ENCODE measurements at regions not wholly inside any gene's neighbourhood (a gene's known extent, or its start where the extent isn't known, plus 50 kb on each side); places are given as distances from the start of the nearest gene placed in this dataset.

DNA sequence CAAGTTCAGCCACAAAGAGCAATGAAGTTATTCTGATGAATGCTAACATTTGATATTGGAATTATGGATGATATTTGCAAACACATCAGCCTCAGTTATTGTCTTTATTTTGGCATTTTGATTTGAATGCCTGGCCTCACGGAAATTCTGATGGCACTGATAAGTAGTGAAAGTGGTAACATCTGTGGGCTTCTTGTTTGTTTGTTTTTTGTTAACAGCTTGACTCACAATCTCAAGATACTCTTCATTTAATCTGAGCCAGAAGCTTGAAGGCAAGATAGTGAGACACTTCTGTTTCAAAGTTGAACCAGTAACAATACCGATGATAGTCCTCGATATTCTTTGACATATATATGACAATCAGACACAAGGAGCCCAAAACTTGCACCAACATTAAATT lies 182.9 kb upstream of the NFIA start (continued):
- TF ChIP-seq, protein P1, sequence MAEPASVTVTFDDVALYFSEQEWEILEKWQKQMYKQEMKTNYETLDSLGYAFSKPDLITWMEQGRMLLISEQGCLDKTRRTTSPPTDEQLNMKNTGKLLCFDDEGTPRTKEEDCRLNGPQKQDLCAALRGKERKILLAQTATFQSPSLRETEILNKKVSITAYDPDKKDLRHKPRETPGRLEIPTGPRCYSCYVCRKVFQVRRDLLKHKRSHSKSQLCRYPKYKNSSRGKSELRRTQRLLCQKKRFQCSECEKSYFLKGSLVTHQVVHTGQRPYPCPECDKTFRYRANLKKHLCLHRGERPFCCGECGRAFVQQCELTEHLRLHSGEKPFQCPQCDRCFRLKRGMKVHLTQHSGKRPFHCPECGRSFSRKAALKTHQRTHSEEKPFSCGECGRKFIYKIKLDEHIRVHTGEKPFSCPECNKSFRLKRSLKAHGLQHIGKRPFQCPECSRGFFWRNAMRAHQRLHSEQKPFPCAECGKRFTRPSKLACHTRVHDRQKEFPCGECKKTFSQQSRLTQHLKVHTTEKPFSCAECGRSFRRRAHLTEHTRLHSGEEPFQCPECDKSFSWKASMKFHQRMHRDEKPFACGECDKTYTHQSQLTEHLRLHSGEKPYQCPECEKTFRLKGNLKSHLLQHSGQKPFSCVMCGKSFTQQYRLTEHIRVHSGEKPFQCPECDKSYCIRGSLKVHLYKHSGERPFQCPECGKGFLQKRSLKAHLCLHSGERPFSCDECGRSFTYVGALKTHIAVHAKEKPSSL (CRISPR knock-in tag; conservative IDR thresholded peaks at IDR 0.05), result no peak

- ChIA-PET POLR2A (no interaction called here), CTCF (no interaction called here)
- Mint-ChIP-seq H3K4me3 (no peak overlapping the region), H3K27me3 (ENCODE audit: low read depth) (no peaks in the 10 kb centered on the region), H3K36me3 (no peaks in the 10 kb centered on the region), H3K27ac (no peak overlapping the region), H3K9me3 (no peaks in the 10 kb centered on the region), H3K4me1 (peaks cover 36% of the 10 kb centered on the region)
- TF ChIP-seq STAT6 (CRISPR knock-in tag; conservative IDR thresholded peaks at IDR 0.05; ENCODE audit: low read depth), result no peak
- TF ChIP-seq ZNF232 (CRISPR knock-in tag; IDR thresholded peaks at IDR 0.05), result no peak
- DNase-seq (ENCODE audit: low spot score) (no peak), ATAC-seq (no peak)
These were observed 183.4 kb upstream of the NFIA start for GRCh38 chr1:60898987-60899386.

DNA sequence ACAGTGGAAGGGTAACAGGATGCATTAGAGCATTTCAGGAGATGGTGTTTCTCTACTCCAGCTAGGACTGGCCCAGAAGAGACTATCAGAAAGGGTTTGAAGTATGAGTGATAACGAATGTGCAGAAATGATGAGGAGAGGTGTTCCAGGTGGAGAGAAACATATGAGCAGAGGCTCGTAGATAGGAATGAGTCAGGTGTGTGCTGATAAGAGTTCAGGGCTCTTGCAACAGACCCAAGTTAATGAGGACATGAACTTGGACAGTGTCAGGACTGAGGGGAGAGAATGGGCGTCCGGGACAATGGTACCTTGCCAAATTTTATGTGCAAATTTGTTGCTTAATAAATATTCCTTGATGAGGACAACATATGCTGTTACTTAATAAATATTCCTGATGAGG lies 183.9 kb upstream of the NFIA start:
- Mint-ChIP-seq H3K27me3 (ENCODE audit: low read depth) (no peaks in the 10 kb centered on the region), H3K4me1 (peaks cover 36% of the 10 kb centered on the region), H3K9me3 (no peaks in the 10 kb centered on the region), H3K4me3 (no peak overlapping the region), H3K27ac (no peak overlapping the region), H3K36me3 (no peaks in the 10 kb centered on the region)
- CTCF ChIA-PET, result no interaction called here
- TF ChIP-seq ZNF232 (CRISPR knock-in tag; IDR thresholded peaks at IDR 0.05) (no peak), HMGXB4 (CRISPR knock-in tag; IDR thresholded peaks at IDR 0.05) (no peak), OVOL2 (CRISPR knock-in tag; IDR thresholded peaks at IDR 0.05; ENCODE audit: borderline replicate concordance) (no peak), GABPB1 (CRISPR knock-in tag; IDR thresholded peaks at IDR 0.05) (no peak), ZNF416 (CRISPR knock-in tag; IDR thresholded peaks at IDR 0.05) (no peak), NR3C1 (CRISPR knock-in tag; conservative IDR thresholded peaks at IDR 0.05; ENCODE audit: low read depth) (no peak), KAT7 (CRISPR knock-in tag; IDR thresholded peaks at IDR 0.05; ENCODE audit: borderline replicate concordance) (no peak), NR1H2 (CRISPR knock-in tag; IDR thresholded peaks at IDR 0.05) (no peak)
- TF ChIP-seq, protein P2, sequence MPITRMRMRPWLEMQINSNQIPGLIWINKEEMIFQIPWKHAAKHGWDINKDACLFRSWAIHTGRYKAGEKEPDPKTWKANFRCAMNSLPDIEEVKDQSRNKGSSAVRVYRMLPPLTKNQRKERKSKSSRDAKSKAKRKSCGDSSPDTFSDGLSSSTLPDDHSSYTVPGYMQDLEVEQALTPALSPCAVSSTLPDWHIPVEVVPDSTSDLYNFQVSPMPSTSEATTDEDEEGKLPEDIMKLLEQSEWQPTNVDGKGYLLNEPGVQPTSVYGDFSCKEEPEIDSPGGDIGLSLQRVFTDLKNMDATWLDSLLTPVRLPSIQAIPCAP (CRISPR knock-in tag; IDR thresholded peaks at IDR 0.05), result no peak
- POLR2A ChIA-PET, result no interaction called here
- no peak for DNase-seq (ENCODE audit: low spot score)
- no peak for ATAC-seq

DNA sequence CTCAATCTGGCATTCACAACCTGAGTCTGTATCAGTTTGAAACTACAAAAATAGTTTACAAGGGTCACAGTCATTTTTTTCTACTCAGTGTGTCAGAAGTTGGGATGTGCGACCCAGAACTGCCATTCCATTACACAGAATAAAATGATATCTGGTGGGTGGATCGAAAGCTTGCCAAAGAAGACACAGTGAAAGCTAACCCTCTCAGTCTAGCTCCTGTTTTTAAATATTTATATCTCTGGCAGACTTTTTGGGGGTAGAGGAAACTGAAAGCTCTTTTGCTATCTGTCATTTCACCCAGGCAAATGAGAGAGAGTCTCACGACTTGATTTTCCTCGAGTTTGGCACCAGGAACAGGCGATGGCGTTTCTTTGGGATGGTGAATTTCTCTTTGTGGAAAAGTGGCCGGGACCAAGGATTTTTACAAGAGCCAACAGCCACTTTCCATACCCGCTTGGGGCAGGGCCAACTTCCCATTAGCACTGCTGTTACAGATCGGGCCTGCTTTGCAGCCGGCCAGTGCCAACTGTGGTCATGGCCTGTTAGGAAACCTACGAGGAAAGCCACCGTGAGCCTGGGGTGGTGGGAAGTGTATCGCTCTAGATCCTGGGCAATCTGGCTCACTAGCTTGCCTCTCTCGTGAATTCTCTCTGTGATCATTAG lies 185.5 kb upstream of the NFIA start:
- H3K9me3 Mint-ChIP-seq, result no peaks in the 10 kb centered on the region
- H3K4me3 Mint-ChIP-seq, result no peak overlapping the region
- H3K27ac Mint-ChIP-seq, result no peak overlapping the region
- ATAC-seq (no peak), DNase-seq (ENCODE audit: low spot score) (no peak)
- H3K36me3 Mint-ChIP-seq, result no peaks in the 10 kb centered on the region
- H3K4me1 Mint-ChIP-seq, result peaks cover 47% of the 10 kb centered on the region
- POLR2A ChIA-PET, result no interaction called here
- H3K27me3 Mint-ChIP-seq (ENCODE audit: low read depth), result no peaks in the 10 kb centered on the region
- CTCF ChIA-PET, result interaction anchor here (0.9 kb wide), 1 partner anchor 48 kb away, joined by 4 read pairs; no protein-coding TSS in a partner anchor
- TF ChIP-seq, protein P3, sequence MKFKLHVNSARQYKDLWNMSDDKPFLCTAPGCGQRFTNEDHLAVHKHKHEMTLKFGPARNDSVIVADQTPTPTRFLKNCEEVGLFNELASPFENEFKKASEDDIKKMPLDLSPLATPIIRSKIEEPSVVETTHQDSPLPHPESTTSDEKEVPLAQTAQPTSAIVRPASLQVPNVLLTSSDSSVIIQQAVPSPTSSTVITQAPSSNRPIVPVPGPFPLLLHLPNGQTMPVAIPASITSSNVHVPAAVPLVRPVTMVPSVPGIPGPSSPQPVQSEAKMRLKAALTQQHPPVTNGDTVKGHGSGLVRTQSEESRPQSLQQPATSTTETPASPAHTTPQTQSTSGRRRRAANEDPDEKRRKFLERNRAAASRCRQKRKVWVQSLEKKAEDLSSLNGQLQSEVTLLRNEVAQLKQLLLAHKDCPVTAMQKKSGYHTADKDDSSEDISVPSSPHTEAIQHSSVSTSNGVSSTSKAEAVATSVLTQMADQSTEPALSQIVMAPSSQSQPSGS (CRISPR knock-in tag; IDR thresholded peaks at IDR 0.05; ENCODE audit: borderline replicate concordance, low read depth), result no peak
- TF ChIP-seq JAZF1 (CRISPR knock-in tag; IDR thresholded peaks at IDR 0.05), result no peak
- TF ChIP-seq ZNF263 (CRISPR knock-in tag; IDR thresholded peaks at IDR 0.05; ENCODE audit: low read depth), result no peak
- no peak for TF ChIP-seq KAT7 (CRISPR knock-in tag; IDR thresholded peaks at IDR 0.05; ENCODE audit: borderline replicate concordance)
- TF ChIP-seq, protein P4, sequence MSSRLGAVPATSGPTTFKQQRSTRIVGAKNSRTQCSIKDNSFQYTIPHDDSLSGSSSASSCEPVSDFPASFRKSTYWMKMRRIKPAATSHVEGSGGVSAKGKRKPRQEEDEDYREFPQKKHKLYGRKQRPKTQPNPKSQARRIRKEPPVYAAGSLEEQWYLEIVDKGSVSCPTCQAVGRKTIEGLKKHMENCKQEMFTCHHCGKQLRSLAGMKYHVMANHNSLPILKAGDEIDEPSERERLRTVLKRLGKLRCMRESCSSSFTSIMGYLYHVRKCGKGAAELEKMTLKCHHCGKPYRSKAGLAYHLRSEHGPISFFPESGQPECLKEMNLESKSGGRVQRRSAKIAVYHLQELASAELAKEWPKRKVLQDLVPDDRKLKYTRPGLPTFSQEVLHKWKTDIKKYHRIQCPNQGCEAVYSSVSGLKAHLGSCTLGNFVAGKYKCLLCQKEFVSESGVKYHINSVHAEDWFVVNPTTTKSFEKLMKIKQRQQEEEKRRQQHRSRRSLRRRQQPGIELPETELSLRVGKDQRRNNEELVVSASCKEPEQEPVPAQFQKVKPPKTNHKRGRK (CRISPR knock-in tag; IDR thresholded peaks at IDR 0.05; ENCODE audit: borderline replicate concordance), result no peak
- no peak for TF ChIP-seq RORB (CRISPR knock-in tag; IDR thresholded peaks at IDR 0.05)
- no peak for TF ChIP-seq ESRRA (CRISPR knock-in tag; IDR thresholded peaks at IDR 0.05; ENCODE audit: borderline replicate concordance)
- TF ChIP-seq PREB (CRISPR knock-in tag; IDR thresholded peaks at IDR 0.05; ENCODE audit: borderline replicate concordance), result no peak
